ENCODE measurements at regions not wholly inside any gene's neighbourhood (a gene's known extent, or its start where the extent isn't known, plus 50 kb on each side); places are given as distances from the start of the nearest gene placed in this dataset.

- TF ChIP-seq CTCF (conservative IDR thresholded peaks at IDR 0.05 in 1 of 2, IDR thresholded peaks at IDR 0.05 in 1 of 2; ENCODE audit: extremely low read depth in 1 of 2, insufficient read depth in 1 of 2, low read depth in 1 of 2, low read length in 2 of 2), result no peak
- no peak for TF ChIP-seq EZH2 (IDR thresholded peaks at IDR 0.05; ENCODE audit: borderline replicate concordance, low read length)
Observed at GRCh38 chr9:115195912-115196311, 78.0 kb upstream of the TNC start.

Measured in mammary epithelial cell (primary cell).